ENCODE measurements at regions not wholly inside any gene's neighbourhood (a gene's known extent, or its start where the extent isn't known, plus 50 kb on each side); places are given as distances from the start of the nearest gene placed in this dataset.

DNA sequence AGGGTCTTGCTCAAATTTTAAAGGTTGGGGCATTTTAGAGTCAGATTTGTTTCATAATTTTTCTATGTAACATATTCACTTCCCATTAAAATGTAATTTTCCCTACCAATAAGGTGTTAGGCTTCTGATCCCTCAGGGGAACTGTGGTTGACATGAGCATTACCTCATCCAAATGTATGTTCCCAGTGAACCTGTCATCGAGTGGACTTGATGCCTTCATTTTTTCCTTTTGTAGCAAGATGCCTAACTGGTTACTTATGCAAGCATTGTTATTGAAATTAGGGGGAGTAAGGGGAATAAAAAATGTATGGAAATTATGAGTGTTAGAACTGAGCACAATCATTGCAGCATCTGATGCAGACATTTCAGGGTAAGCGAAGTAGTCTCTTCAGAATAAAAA, 360.5 kb downstream of the BCKDHB start:
- TF ChIP-seq, protein P1, sequence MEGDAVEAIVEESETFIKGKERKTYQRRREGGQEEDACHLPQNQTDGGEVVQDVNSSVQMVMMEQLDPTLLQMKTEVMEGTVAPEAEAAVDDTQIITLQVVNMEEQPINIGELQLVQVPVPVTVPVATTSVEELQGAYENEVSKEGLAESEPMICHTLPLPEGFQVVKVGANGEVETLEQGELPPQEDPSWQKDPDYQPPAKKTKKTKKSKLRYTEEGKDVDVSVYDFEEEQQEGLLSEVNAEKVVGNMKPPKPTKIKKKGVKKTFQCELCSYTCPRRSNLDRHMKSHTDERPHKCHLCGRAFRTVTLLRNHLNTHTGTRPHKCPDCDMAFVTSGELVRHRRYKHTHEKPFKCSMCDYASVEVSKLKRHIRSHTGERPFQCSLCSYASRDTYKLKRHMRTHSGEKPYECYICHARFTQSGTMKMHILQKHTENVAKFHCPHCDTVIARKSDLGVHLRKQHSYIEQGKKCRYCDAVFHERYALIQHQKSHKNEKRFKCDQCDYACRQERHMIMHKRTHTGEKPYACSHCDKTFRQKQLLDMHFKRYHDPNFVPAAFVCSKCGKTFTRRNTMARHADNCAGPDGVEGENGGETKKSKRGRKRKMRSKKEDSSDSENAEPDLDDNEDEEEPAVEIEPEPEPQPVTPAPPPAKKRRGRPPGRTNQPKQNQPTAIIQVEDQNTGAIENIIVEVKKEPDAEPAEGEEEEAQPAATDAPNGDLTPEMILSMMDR (IDR thresholded peaks at IDR 0.05): no peak
- no peak for TF ChIP-seq POLR2AphosphoS5 (IDR thresholded peaks at IDR 0.05; ENCODE audit: insufficient read depth in 1 of 2, low read depth in 1 of 2)
